ENCODE measurements at regions not wholly inside any gene's neighbourhood (a gene's known extent, or its start where the extent isn't known, plus 50 kb on each side); places are given as distances from the start of the nearest gene placed in this dataset.

DNA sequence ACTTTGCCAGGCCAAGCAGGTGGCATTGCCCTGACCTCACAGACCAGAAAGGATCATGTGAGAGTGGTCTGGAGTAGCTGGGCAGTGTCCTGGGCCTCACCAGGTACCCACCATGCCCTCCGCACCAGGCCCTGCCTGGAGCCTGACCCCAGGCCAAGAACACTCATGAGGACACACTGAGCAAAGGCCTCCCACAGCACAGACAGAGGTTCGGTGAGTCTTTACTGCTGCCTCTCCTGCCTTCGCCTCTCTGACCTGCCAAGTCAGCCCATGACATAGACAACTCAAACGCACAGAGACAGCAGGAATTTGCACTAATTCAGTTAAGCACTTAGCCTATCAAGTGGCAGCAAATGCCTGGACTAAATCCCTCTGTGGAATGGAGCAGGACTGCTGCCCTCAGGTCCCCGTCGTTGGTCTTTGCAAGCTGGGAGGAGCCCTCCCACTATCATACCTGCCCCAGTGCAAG lies 62.5 kb downstream of the RHOB start:
- Histone ChIP-seq H3K56ac (ENCODE audit: extremely low read depth, insufficient read depth, low read length) (no peak overlapping the region), H2AK5ac (ENCODE audit: low read depth, low read length) (peak overlapping the region; percentile 35; the same call in 1 of the 2 replicates), H3K4ac (ENCODE audit: low read depth, low read length) (no peak overlapping the region; the same call in 1 of the 2 replicates), H2AK9ac (replicated peaks; ENCODE audit: low read depth, low read length, poor library complexity) (no peak overlapping the region), H3K9me3 (ENCODE audit: control insufficient read depth, insufficient read depth, low read length) (no peaks in the 10 kb centered on the region), H4K20me1 (ENCODE audit: insufficient read depth, low read length) (no peaks in the 10 kb centered on the region), H4K8ac (ENCODE audit: low read depth in 2 of 2, low read length in 2 of 2) (no peak overlapping the region), H2BK15ac (ENCODE audit: low read depth, low read length) (no peak overlapping the region), H3K18ac (ENCODE audit: low read depth, low read length) (no peak overlapping the region), H4K91ac (ENCODE audit: insufficient read depth, low read depth, low read length) (no peak overlapping the region; the same call in 1 of the 2 replicates), H3K4me1 (ENCODE audit: control insufficient read depth, insufficient read depth, low read length) (peaks cover 10% of the 10 kb centered on the region), H3K9ac (ENCODE audit: low read depth, low read length) (no peak overlapping the region), H3K9me1 (ENCODE audit: insufficient read depth, low read length) (peaks cover 6% of the 10 kb centered on the region), H2BK20ac (ENCODE audit: low read depth, low read length) (no peak overlapping the region), H3K4me2 (ENCODE audit: low read depth, low read length) (no peak overlapping the region), H3K4me3 (ENCODE audit: insufficient read depth, low read depth, low read length) (no peak overlapping the region), H2BK120ac (ENCODE audit: low read depth, low read length) (no peak overlapping the region), H3K23ac (ENCODE audit: low read depth, low read length) (no peak overlapping the region), H3K36me3 (ENCODE audit: control insufficient read depth, insufficient read depth, low read length) (no peaks in the 10 kb centered on the region), H3K79me1 (ENCODE audit: low read depth in 1 of 2, low read length in 2 of 2) (no peaks in the 10 kb centered on the region), H3K14ac (replicated peaks; ENCODE audit: low read depth, low read length) (no peak overlapping the region), H2BK5ac (ENCODE audit: low read depth, low read length, poor library complexity, severe bottlenecking) (no peak overlapping the region), H3K27me3 (ENCODE audit: control insufficient read depth, insufficient read depth, low read length) (no peaks in the 10 kb centered on the region), H3K27ac (ENCODE audit: insufficient read depth, low read length) (no peak overlapping the region), H2AFZ (replicated peaks; ENCODE audit: low read length, poor library complexity) (no peak overlapping the region), H4K5ac (ENCODE audit: low read depth, low read length) (no peak overlapping the region)
- dilution Hi-C loops (cut with HindIII; ENCODE audit: low sequenced_read_pairs, unreplicated experiment) = no loop called here
- intact Hi-C loops (cut with micrococcal nuclease) = loop anchor here (5.0 kb wide), 2 partner anchors 103 to 128 kb away; no protein-coding TSS in a partner anchor
- BruUV-seq (replicated peaks) = no TSS peak
- in situ Hi-C loops (cut with MboI; ENCODE audit: low sequenced_read_pairs) = no loop called here
- CTCF ChIA-PET = no interaction called here
- no peak for DNase-seq
- POLR2A ChIA-PET (ENCODE audit: unreplicated experiment) = interaction anchor here (0.6 kb wide), 1 partner anchor 59 kb away, joined by 3 read pairs; no protein-coding TSS in a partner anchor
- no peak for ATAC-seq (ENCODE audit: low read depth)
- WGBS, 2 experiments (ENCODE audit: extremely low coverage in 2 of 2, insufficient read length in 1 of 2) = no CpG with 5 or more reads among the region's 6 CpGs
- TF ChIP-seq BHLHE40 (IDR thresholded peaks at IDR 0.05; ENCODE audit: low read depth, low read length) (no peak), MAZ (IDR thresholded peaks at IDR 0.05; ENCODE audit: borderline replicate concordance, low read depth, low read length) (no peak), MAFK (IDR thresholded peaks at IDR 0.05; ENCODE audit: low read depth, low read length) (no peak), MXI1 (IDR thresholded peaks at IDR 0.05; ENCODE audit: borderline replicate concordance, low read depth, low read length) (no peak), NFE2L2 (IDR thresholded peaks at IDR 0.05; ENCODE audit: low read depth, low read length) (no peak), RAD21 (IDR thresholded peaks at IDR 0.05; ENCODE audit: low read length) (no peak), CHD1 (IDR thresholded peaks at IDR 0.05; ENCODE audit: low read depth, low read length) (no peak)
- TF ChIP-seq, protein P1, sequence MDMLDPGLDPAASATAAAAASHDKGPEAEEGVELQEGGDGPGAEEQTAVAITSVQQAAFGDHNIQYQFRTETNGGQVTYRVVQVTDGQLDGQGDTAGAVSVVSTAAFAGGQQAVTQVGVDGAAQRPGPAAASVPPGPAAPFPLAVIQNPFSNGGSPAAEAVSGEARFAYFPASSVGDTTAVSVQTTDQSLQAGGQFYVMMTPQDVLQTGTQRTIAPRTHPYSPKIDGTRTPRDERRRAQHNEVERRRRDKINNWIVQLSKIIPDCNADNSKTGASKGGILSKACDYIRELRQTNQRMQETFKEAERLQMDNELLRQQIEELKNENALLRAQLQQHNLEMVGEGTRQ (IDR thresholded peaks at IDR 0.05; ENCODE audit: low read depth, low read length) = no peak
- TF ChIP-seq, protein P2, sequence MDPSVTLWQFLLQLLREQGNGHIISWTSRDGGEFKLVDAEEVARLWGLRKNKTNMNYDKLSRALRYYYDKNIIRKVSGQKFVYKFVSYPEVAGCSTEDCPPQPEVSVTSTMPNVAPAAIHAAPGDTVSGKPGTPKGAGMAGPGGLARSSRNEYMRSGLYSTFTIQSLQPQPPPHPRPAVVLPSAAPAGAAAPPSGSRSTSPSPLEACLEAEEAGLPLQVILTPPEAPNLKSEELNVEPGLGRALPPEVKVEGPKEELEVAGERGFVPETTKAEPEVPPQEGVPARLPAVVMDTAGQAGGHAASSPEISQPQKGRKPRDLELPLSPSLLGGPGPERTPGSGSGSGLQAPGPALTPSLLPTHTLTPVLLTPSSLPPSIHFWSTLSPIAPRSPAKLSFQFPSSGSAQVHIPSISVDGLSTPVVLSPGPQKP (IDR thresholded peaks at IDR 0.05; ENCODE audit: borderline replicate concordance, low read depth, low read length) = no peak
- TF ChIP-seq, protein P3, sequence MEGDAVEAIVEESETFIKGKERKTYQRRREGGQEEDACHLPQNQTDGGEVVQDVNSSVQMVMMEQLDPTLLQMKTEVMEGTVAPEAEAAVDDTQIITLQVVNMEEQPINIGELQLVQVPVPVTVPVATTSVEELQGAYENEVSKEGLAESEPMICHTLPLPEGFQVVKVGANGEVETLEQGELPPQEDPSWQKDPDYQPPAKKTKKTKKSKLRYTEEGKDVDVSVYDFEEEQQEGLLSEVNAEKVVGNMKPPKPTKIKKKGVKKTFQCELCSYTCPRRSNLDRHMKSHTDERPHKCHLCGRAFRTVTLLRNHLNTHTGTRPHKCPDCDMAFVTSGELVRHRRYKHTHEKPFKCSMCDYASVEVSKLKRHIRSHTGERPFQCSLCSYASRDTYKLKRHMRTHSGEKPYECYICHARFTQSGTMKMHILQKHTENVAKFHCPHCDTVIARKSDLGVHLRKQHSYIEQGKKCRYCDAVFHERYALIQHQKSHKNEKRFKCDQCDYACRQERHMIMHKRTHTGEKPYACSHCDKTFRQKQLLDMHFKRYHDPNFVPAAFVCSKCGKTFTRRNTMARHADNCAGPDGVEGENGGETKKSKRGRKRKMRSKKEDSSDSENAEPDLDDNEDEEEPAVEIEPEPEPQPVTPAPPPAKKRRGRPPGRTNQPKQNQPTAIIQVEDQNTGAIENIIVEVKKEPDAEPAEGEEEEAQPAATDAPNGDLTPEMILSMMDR (conservative IDR thresholded peaks at IDR 0.05; ENCODE audit: low read depth, low read length) = no peak
